DND-41 (cell line): ENCODE measurements at regions not wholly inside any gene's neighbourhood (a gene's known extent, or its start where the extent isn't known, plus 50 kb on each side); places are given as distances from the start of the nearest gene placed in this dataset.

ENCODE experiments used
- ATAC-seq: fragments of 200-7000 bp; cut with Tn5 transposase; 3 replicates; pipeline ENCODE4 v1.9.1; 2021; ENCODE audit warnings: low read depth; ENCODE audit not compliant: insufficient read depth
- DNase-seq: peaks from one replicate; pipeline ENCODE4 v3.0.0-alpha.2; 2020
- H2AFZ ChIP-seq: 2 replicates; pipeline ENCODE4 v1.6.0; 2012; ENCODE audit warnings: low read depth, low read length
- H3K27ac ChIP-seq: 2 replicates; pipeline ENCODE4 v1.5.1; 2012; ENCODE audit warnings: low read length, inconsistent platforms
- H3K27me3 ChIP-seq: fragments of 200-600 bp; sonication (generic); 2 replicates; pipeline ENCODE4 v1.6.0; 2012; ENCODE audit warnings: low read length, mild to moderate bottlenecking, inconsistent platforms; ENCODE audit not compliant: insufficient read depth, poor library complexity
- H3K36me3 ChIP-seq: 2 replicates; pipeline ENCODE4 v1.5.1; 2012; ENCODE audit warnings: low read length, inconsistent platforms; ENCODE audit not compliant: insufficient read depth
- H3K4me1 ChIP-seq: 2 replicates; pipeline ENCODE4 v1.5.1; 2012; ENCODE audit warnings: mild to moderate bottlenecking, low read length; ENCODE audit not compliant: insufficient read depth
- H3K4me2 ChIP-seq: 2 replicates; pipeline ENCODE4 v1.6.0; 2012; ENCODE audit warnings: mild to moderate bottlenecking, moderate library complexity, low read length, inconsistent platforms; ENCODE audit not compliant: insufficient read depth
- H3K4me3 ChIP-seq, 2 experiments: fragments of 200-600 bp in 1 of 2; shearing (Covaris generic) in 1 of 2; 2 replicates each; pipeline ENCODE4 v1.5.1; 2012 to 2016; ENCODE audit warnings: inconsistent platforms in 2 of 2, low read length in 2 of 2, mild to moderate bottlenecking in 2 of 2, low read depth in 1 of 2, moderate library complexity in 1 of 2
- H3K79me2 ChIP-seq: 2 replicates; pipeline ENCODE4 v1.6.0; 2012; ENCODE audit warnings: low read length, inconsistent platforms; ENCODE audit not compliant: insufficient read depth
- H3K9ac ChIP-seq: 2 replicates; pipeline ENCODE4 v1.6.0; 2012; ENCODE audit warnings: low read depth, mild to moderate bottlenecking, inconsistent platforms, low read length, moderate library complexity
- H3K9me3 ChIP-seq: 2 replicates; pipeline ENCODE4 v1.5.1; 2012; ENCODE audit warnings: low read length, moderate library complexity, mild to moderate bottlenecking, inconsistent platforms; ENCODE audit not compliant: insufficient read depth, severe bottlenecking
- H4K20me1 ChIP-seq: 2 replicates; pipeline ENCODE4 v1.6.0; 2012; ENCODE audit warnings: low read length; ENCODE audit not compliant: insufficient read depth
- CTCF ChIP-seq: IDR thresholded peaks from 2 replicates; pipeline ENCODE4 v1.5.1; 2012; ENCODE audit warnings: borderline replicate concordance, low read length, moderate library complexity, mild to moderate bottlenecking; ENCODE audit not compliant: poor library complexity, severe bottlenecking; ENCODE audit errors: extremely low read depth
- EZH2 ChIP-seq: IDR thresholded peaks from 3 replicates; pipeline ENCODE4 v1.6.1; 2012; ENCODE audit warnings: borderline replicate concordance, low read depth, mild to moderate bottlenecking, moderate library complexity, low read length, inconsistent platforms; ENCODE audit not compliant: severe bottlenecking

DNA sequence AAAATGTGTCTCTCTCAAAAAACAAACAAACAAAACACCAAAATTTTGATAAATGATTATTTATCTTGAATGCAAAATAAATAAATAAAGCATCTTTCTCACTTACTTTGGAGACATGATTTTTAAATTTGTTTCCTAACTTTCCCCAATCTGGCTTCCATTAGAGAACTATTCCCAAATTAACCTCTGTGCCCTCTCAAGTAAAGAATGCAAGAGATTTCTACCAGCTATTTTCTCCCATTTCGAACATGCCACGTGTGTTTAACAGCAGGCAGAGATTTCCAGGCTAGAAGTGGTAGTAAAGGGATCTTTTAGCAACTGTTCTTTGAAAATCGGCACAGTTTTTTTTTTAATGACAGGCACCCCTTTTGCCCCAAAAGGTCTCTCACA, 269.1 kb downstream of the SHQ1 start:
- Histone ChIP-seq H3K79me2 (no peaks in the 10 kb centered on the region), H3K4me3 (no peak overlapping the region), H4K20me1 (no peaks in the 10 kb centered on the region), H3K27me3 (no peaks in the 10 kb centered on the region), H3K36me3 (no peaks in the 10 kb centered on the region), H3K9me3 (no peaks in the 10 kb centered on the region), H3K4me1 (no peaks in the 10 kb centered on the region), H2AFZ (no peak overlapping the region), H3K27ac (no peak overlapping the region), H3K4me2 (no peak overlapping the region), H3K9ac (no peak overlapping the region)
- ATAC-seq (no peak), DNase-seq (no peak)
- TF ChIP-seq CTCF = no peak
- TF ChIP-seq EZH2 = no peak

- H3K27me3 ChIP-seq = no peaks in the 10 kb centered on the region
- no peak overlapping the region for H3K4me2 ChIP-seq
These were observed 271.1 kb downstream of the SHQ1 start for GRCh38 chr3:72577190-72577589.

GRCh38 chr3:72576563-72576962, 271.7 kb downstream of the SHQ1 start:
- Histone ChIP-seq H3K9me3 (no peaks in the 10 kb centered on the region), H3K4me3 (no peak overlapping the region), H3K79me2 (no peaks in the 10 kb centered on the region), H3K4me1 (no peaks in the 10 kb centered on the region), H3K36me3 (no peaks in the 10 kb centered on the region), H3K4me2 (no peak overlapping the region), H3K27me3 (no peaks in the 10 kb centered on the region), H3K27ac (no peak overlapping the region), H3K9ac (no peak overlapping the region), H4K20me1 (no peaks in the 10 kb centered on the region), H2AFZ (no peak overlapping the region)
- ATAC-seq (no peak), DNase-seq (no peak)
- TF ChIP-seq CTCF (no peak), EZH2 (no peak)

More at GRCh38 chr3:72577190-72577589, 271.1 kb downstream of the SHQ1 start:
- no peak overlapping the region for H3K27ac ChIP-seq
- no peak for DNase-seq
- no peak overlapping the region for H2AFZ ChIP-seq
- H3K9ac ChIP-seq = no peak overlapping the region
- H3K9me3 ChIP-seq = no peaks in the 10 kb centered on the region
- TF ChIP-seq CTCF = no peak
- TF ChIP-seq EZH2 = no peak
- no peak overlapping the region for H3K4me3 ChIP-seq
- no peaks in the 10 kb centered on the region for H3K79me2 ChIP-seq
- H3K4me1 ChIP-seq = no peaks in the 10 kb centered on the region
- H3K36me3 ChIP-seq = no peaks in the 10 kb centered on the region
- H4K20me1 ChIP-seq = no peaks in the 10 kb centered on the region
- ATAC-seq = no peak

GRCh38 chr3:72574144-72574543, 274.1 kb downstream of the SHQ1 start:
- Histone ChIP-seq H3K4me1 (no peaks in the 10 kb centered on the region), H3K79me2 (no peaks in the 10 kb centered on the region), H3K4me2 (no peak overlapping the region), H4K20me1 (no peaks in the 10 kb centered on the region), H3K36me3 (no peaks in the 10 kb centered on the region), H3K4me3 (no peak overlapping the region), H2AFZ (no peak overlapping the region), H3K27me3 (no peaks in the 10 kb centered on the region), H3K9ac (no peak overlapping the region), H3K27ac (no peak overlapping the region), H3K9me3 (no peaks in the 10 kb centered on the region)
- DNase-seq (no peak), ATAC-seq (no peak)
- no peak for TF ChIP-seq CTCF
- no peak for TF ChIP-seq EZH2
